Midbrain (tissue), 1 donor: ENCODE measurements at regions not wholly inside any gene's neighbourhood (a gene's known extent, or its start where the extent isn't known, plus 50 kb on each side); places are given as distances from the start of the nearest gene placed in this dataset.

Experiments
- DNase-seq: peaks from one replicate; lab custom pipeline; 2025; lab: John Stamatoyannopoulos, UW

DNA sequence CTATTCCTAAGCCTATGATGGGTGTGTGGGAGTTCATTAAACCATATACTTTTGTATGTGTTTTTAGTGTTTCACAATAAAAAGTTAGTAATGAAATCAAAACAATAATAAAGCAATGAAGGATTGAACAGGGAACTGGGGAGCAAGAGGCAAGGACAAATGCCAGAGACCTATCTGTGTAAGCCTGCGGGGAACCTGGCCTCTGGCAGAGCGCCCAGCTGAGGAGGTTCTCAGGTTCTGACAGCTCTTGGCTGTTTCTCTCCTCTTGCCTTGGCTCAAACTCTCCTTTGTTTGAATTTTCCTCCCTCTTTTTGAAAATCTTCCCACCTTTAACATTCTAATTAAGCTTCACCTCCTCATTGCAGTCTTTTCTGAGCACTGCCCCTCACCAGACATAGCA is 200.0 kb upstream of the NCKAP5 start:
- no peak for DNase-seq

DNA sequence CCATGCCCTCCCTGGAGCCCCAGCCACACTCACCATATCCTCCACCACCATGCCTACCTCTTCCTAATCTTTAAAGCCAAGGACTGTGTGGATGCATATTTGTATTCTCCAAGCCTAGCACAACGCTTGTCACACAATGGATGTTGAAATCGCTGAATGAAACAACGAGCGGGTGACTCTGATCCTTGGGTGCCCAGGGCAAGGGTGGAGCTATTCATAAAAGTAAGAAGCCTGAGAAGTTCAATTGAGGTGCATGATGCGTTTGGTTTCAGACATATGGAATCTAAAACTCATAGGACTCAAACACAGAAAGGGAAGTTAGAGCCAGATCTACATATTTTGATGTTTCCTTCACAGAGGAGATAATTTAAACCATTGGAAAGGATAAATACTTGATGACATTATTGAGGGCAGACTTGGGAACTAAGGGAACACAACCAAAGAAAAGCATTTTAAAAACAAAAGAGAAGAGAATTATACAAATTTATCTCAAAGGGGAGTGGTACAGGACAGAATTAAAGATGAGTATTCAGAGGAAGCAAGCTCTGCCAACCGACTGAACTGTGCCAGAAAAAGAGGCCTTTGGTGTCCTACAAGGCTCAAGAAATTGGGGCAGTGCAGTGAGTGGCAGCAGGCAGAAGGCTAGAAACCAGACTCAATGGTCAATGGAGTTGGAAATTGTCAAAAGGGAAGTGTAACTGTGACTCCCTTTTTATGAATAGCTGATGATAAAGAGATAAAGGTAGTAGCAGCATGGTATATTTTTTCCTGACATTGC is 200.6 kb upstream of the NCKAP5 start:
- DNase-seq = no peak

DNA sequence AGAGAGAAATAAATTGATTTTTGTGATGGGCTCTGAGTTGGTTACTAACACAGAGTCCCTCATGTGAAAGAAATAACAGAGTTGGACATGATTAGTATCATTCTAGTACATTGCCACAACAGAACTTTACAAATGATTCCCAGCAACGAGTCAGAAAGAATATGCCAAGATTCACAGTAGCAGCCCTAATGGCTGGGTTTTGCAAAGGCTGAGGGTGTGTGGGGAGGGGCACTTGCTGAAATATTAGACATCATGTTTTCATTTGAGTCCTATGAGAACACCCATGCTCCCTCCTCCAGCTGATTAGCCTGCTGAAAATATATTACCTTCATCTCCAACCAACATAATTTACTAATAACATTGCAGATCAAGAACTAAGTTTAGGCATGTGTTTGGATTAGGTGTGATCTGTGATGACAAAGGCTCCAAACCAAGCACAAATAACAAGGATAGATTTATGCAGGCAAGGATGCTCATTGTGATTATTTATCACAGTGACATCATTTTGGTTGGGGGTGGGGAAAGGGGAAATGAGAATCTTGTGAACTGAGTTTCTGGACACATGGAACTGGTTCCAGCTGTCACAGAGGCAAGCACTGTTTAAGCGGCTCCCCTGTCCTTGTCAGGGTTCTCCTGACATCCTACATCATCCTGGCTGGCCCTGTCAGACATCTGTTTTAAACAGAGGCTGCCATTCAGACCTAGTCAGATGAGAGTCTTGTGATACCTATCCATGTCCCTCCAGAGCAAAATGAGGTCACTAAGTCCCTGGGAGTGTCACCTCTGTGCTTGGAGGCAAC is 205.8 kb upstream of the NCKAP5 start:
- DNase-seq = no peak

- peak; percentile 56 for DNase-seq
Observed at GRCh38 chr2:133774654-133775015, 206.4 kb upstream of the NCKAP5 start.

GRCh38 chr2:133776936-133777573 is 208.8 kb upstream of the NCKAP5 start:
- no peak for DNase-seq

DNA sequence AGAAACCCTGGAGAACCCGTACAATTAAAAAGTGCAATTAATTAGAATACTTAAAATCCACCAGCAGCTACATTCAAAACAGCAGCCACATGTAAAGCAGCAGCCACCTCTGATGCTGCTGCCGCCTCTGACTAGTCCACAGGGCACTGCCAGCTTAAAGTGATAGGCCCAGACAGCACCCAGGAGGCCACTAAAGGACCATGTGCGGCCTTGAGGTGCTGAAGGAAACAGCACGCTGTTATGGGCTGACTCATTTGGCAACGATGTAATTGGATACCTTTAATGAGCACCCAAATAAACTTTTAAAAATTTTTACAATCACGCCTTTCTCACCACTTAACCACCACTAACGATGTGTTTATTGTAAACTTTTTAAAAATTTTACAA is 209.3 kb upstream of the NCKAP5 start:
- DNase-seq = no peak

GRCh38 chr2:133780099-133780996 is 212.1 kb upstream of the NCKAP5 start:
- DNase-seq = peak; percentile 85

DNA sequence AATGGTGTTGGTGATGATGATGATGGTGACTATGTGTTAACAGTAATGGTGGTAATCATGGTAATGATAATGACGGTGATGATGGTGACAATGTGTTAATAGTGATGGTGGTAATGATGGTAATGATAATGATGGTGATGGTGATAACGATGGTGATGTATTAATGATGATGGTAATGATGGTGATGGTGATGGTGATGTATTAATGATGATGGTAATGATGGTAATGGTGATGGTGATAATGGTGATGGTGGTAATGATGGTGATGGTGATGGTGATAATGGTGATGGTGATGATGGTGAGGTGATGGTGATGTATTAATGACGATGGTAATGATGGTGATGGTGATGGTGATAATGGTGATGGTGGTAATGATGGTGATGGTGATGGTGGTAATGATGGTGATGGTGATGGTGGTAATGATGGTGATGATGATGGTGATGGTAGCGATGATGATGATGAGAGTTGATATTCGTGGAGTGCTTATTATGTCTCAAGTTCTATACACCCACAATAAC is 212.8 kb upstream of the NCKAP5 start:
- DNase-seq = no peak

DNA sequence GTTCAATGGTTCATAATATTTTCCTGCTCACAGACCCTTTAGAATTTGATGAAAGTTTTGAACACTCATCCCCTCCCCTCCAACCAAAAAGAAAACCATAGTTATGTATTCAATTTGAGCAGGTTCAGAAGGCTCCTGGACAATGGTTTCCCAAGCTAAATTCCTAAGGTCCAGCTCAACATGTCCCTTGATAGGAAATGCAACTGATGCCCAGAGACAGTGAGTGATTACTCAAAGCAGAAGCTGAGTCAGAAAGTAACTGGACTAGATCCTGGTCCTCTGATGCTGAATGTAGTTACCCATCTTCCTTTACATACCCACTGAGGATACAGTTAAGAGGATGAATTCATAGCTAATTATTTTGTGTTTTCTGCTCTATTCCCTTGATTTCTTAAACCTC is 218.9 kb upstream of the NCKAP5 start:
- DNase-seq = no peak

GRCh38 chr2:133787651-133788050 is 219.4 kb upstream of the NCKAP5 start:
- DNase-seq = no peak

- no peak for DNase-seq
Observed at GRCh38 chr2:133788386-133788785, 220.1 kb upstream of the NCKAP5 start.

- no peak for DNase-seq
Observed at GRCh38 chr2:133789743-133790142, 221.5 kb upstream of the NCKAP5 start.

DNA sequence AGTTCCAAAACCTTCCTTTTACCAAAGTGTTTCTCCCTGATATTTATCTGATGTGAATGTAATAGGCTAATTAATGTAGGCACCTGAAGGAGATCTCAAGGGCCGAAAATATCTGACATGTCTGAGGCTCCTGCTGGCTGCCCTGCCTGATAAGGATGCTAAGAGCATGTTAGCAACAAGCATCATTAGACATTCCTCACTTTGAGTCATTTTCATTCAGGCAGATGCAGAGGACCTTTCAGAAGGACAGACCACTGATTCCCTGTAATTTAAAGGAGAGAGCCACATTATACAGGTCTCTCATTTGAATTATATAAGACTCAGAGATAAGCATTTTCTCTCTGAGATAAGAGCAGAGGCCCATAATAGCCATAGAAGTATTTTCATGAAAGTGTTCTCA is 222.4 kb upstream of the NCKAP5 start:
- no peak for DNase-seq

DNA sequence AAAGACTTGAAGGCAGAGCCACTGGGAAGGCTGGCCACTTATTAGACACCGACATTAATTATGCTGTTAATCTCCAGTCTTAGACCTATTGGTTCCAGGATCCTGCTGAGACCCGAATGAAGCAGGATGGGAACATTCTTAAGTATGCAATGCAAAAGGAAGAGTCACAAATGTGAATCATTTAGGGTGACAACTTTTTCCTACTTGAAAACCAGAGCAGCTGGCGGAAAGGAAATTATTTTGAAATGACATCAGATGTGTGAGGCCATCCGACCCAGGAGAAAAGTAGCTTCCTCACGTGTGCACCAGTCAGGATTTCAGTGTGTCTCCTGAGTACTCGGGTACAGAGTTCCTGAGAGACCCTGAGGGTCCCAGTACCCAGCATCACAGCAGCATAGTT is 222.9 kb upstream of the NCKAP5 start:
- DNase-seq = no peak

DNA sequence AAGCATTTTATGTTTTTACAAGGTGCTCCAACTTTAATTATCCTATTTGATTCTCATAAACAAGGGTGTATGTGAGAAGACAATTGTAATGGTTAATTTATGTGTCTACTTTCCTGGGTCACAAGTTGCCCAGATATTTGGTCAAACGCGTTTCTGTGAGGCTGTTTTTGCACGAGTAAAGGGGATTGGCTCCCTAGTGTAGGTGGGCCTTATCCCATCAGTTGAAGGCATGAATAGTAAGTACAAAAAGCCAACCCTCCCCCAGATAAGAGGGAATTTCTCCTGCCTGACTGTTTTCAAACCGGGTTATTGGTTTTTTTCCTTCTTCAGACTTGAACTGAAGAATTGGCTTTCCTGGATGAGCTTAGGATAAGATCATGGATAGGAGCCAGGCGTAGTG is 224.0 kb upstream of the NCKAP5 start:
- DNase-seq = no peak

DNA sequence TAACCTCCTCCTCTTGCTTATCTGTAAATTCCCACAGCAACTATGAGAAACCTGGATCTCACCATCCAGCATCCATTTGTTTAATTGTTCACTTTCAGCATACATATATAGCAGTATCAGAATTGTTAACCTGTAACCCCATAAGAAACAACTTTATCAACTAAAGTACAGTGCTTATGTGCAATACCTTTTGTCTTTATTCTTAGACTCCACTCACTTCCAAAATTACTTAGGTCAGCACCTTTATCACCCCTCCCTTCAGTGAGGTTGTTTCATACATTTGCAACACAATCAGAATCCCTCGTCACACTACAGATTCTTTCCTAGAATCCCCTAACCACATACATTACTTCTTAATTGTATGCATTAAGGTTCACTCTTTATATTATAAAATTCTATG is 225.9 kb upstream of the NCKAP5 start:
- no peak for DNase-seq

DNA sequence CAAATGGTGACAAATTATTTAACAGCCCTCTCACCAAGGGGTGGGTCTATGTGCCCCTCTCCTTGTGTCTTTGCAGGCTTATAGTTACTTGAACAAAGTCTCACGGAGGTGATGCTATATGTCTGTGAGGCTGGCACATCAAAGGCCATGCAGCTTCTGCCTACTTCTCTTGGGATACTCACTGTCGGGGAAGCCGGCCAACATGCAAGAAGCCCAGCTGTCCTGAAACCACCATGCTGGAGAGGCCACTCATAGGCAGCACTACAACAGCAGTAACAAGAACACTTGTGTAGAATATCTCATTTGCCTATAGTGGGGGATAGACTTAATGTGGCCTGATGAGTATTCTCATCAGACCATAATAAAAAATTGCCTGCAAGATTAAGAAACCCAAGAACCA is 233.7 kb upstream of the NCKAP5 start:
- DNase-seq = no peak

GRCh38 chr2:133802409-133803039 is 234.3 kb upstream of the NCKAP5 start:
- no peak for DNase-seq

DNA sequence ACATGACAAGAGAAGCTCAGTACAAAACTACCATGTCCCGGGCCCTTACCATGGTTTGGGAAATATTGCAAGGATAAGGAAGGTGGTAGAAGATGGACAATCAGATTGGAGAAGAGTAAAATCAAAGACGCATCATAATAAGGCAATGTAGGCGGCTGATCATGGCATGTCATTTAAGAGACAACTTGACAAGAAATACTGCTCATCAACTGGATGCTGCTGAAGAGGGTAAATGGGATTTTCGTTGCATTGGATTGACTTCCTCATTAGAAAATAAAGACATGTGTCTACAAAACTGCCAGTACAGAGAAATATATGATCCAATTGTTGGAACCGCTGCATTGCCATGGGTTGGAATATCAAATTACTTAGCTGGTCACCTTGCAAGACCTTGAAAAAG is 238.3 kb upstream of the NCKAP5 start:
- DNase-seq = no peak

- no peak for DNase-seq
Observed at GRCh38 chr2:133809485-133809884, 241.2 kb upstream of the NCKAP5 start.

DNA sequence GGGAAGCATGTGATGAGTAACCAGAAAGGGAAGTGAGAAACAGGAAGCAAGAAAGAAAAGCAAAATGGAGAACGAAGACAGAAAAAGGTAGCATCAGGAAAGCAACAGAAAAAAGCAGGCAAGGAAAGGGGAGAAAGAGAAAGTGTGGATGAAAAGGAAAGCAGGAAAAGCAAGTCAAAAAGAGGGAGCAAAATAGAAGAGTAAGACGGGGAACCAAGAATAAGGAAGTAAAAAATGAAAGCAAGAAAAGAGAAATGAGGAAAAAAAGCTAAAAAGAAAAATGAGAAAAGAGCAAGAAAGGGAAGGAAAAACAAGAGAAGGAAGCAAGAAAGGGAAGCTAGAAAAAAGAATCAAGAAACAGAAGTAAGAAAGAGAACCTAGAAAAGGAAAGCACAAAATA is 242.3 kb upstream of the NCKAP5 start:
- DNase-seq = no peak
